Erythroblast (primary cell): ENCODE measurements at regions not wholly inside any gene's neighbourhood (a gene's known extent, or its start where the extent isn't known, plus 50 kb on each side); places are given as distances from the start of the nearest gene placed in this dataset.

Experiments
- GATA1 ChIP-seq: IDR thresholded peaks from 2 replicates; pipeline ENCODE4 v1.6.1; 2011; ENCODE audit warnings: low read depth, mild to moderate bottlenecking, control low read depth, low read length, moderate library complexity
- POLR2A ChIP-seq: IDR thresholded peaks from 2 replicates; pipeline ENCODE4 v1.6.1; 2011; ENCODE audit warnings: mild to moderate bottlenecking, low read length

DNA sequence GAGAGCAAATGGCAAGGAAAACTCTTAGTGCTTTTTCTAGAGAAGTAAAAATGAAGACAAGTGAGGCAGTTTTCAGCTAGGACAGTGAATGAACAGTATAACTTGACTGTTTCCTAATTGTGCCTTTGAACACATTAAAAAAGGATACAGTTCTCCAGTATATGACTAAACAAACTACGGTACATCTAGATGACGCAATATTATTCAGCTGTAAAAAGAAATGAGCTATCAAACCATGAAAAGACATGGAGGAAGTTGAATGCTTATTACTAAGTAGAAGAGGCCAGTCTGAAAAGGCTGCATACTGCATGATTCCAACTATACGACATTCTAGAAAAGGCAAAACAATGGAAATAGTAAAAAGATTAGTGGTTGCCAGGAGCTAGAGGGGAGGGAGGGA is 206.3 kb downstream of the SIPA1L2 start:
- TF ChIP-seq POLR2A, result no peak
- TF ChIP-seq GATA1, result no peak
